Right lobe of liver (tissue), 6 donors: ENCODE measurements at regions not wholly inside any gene's neighbourhood (a gene's known extent, or its start where the extent isn't known, plus 50 kb on each side); places are given as distances from the start of the nearest gene placed in this dataset.

Source experiments
- ATAC-seq, 4 donors: fragments of 200-7000 bp; cut with Tn5 transposase; one replicate each; pipeline ENCODE4 v1.9.1; 2020; ENCODE audit warnings: mild to moderate bottlenecking in 4 of 4, moderate library complexity in 4 of 4
- DNase-seq, 3 donors: peaks; one replicate each; pipeline ENCODE4 v3.0.0-alpha.2; 2020
- H3K27ac ChIP-seq, 3 donors: fragments of 200-600 bp; one replicate each; pipeline ENCODE4 v1.8.0; 2022
- H3K27me3 ChIP-seq, 2 donors: fragments of 200-600 bp; one replicate each; pipeline ENCODE4 v1.8.0; 2022
- H3K36me3 ChIP-seq, 4 donors: fragments of 200-600 bp; sonication (generic) in 1 of 4; one replicate each; pipeline versions ENCODE4 v1.5.1 to v1.8.0; 2017 to 2022; ENCODE audit warnings: control low read depth in 1 of 4
- H3K4me1 ChIP-seq, 4 donors: fragments of 200-600 bp; sonication (generic) in 1 of 4; one replicate each; pipeline versions ENCODE4 v1.5.1 to v1.8.0; 2017 to 2022; ENCODE audit warnings: control low read depth in 1 of 4
- H3K4me3 ChIP-seq, 3 donors: fragments of 200-600 bp; one replicate each; pipeline ENCODE4 v1.8.0; 2022
- H3K9me3 ChIP-seq, 4 donors: fragments of 200-600 bp; sonication (generic) in 1 of 4; one replicate each; pipeline versions ENCODE4 v1.5.1 to v1.8.0; 2017 to 2022; ENCODE audit warnings: control low read depth in 1 of 4
- POLR2A ChIP-seq: fragments of 450-650 bp; IDR thresholded peaks from one replicate; pipeline ENCODE4 v1.6.1; 2017; ENCODE audit warnings: antibody characterized with exemption, mild to moderate bottlenecking
- WGBS: methylation state at CpG from one replicate; pipeline ENCODE4 v1.1.6; 2018; ENCODE audit warnings: low coverage, low lambda C conversion rate; ENCODE audit not compliant: insufficient coverage; ENCODE audit errors: missing lambda C conversion rate; 5-methylcytosine and 5-hydroxymethylcytosine counted together
- intact Hi-C, 2 donors: fragments of 100-400 bp; cut with DNase I; formaldehyde crosslinking; loops; one replicate each; pipeline versions ENCODE4 v1.11.2 to v1.14.1; 2022
- TF ChIP-seq, protein P1 (sequence below), 4 donors: fragments of 200-600 bp in 3 of 4; fragments of 450-650 bp in 1 of 4; IDR thresholded peaks; one replicate each; pipeline versions ENCODE4 v1.5.1 to v1.8.0; 2016 to 2022; ENCODE audit warnings: antibody characterized with exemption in 4 of 4, mild to moderate bottlenecking in 2 of 4
- donor health status: DM: no; HTN: yes; CAD: no.
- donor health status: DM: no; HTN: no; CAD: no.
- donor health status: DM: no; HTN: no; CAD: no.
- donor health status: DM: no; HTN: yes; CAD: no.
- donor health status: DM: no; HTN: yes; CAD: no.

DNA sequence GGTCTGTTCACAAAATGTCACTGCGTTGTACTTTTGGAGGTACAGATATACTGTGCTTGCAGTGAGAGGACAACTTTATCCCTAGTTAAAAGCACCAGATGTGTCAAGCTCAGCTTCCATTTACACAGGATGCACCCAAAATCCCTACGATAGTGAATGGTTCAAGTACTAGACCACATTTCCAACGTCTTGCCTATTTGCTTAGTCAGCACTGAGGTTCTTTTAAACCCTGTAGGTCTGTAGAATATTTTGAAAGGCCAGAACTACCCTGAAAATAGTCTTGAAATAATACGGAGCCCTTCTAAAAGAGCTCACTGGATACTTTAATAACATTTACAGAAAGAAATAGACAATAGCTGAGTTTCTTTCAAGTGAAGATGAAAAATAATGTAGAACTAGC lies 466.1 kb downstream of the FUT8 start:
- intact Hi-C loops, result no loop called here
- TF ChIP-seq, protein P1, sequence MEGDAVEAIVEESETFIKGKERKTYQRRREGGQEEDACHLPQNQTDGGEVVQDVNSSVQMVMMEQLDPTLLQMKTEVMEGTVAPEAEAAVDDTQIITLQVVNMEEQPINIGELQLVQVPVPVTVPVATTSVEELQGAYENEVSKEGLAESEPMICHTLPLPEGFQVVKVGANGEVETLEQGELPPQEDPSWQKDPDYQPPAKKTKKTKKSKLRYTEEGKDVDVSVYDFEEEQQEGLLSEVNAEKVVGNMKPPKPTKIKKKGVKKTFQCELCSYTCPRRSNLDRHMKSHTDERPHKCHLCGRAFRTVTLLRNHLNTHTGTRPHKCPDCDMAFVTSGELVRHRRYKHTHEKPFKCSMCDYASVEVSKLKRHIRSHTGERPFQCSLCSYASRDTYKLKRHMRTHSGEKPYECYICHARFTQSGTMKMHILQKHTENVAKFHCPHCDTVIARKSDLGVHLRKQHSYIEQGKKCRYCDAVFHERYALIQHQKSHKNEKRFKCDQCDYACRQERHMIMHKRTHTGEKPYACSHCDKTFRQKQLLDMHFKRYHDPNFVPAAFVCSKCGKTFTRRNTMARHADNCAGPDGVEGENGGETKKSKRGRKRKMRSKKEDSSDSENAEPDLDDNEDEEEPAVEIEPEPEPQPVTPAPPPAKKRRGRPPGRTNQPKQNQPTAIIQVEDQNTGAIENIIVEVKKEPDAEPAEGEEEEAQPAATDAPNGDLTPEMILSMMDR (IDR thresholded peaks at IDR 0.05), result no peak
- no peak for TF ChIP-seq POLR2A
- no peak overlapping the region for H3K27ac ChIP-seq
- no peaks in the 10 kb centered on the region for H3K9me3 ChIP-seq
- H3K4me3 ChIP-seq, result no peak overlapping the region
- H3K4me1 ChIP-seq, result no peaks in the 10 kb centered on the region
- no peaks in the 10 kb centered on the region for H3K27me3 ChIP-seq
- ATAC-seq, result no peak
- DNase-seq, result no peak
- 34% methylated on average over 4 of the region's 4 CpGs for WGBS
- no peaks in the 10 kb centered on the region for H3K36me3 ChIP-seq

DNA sequence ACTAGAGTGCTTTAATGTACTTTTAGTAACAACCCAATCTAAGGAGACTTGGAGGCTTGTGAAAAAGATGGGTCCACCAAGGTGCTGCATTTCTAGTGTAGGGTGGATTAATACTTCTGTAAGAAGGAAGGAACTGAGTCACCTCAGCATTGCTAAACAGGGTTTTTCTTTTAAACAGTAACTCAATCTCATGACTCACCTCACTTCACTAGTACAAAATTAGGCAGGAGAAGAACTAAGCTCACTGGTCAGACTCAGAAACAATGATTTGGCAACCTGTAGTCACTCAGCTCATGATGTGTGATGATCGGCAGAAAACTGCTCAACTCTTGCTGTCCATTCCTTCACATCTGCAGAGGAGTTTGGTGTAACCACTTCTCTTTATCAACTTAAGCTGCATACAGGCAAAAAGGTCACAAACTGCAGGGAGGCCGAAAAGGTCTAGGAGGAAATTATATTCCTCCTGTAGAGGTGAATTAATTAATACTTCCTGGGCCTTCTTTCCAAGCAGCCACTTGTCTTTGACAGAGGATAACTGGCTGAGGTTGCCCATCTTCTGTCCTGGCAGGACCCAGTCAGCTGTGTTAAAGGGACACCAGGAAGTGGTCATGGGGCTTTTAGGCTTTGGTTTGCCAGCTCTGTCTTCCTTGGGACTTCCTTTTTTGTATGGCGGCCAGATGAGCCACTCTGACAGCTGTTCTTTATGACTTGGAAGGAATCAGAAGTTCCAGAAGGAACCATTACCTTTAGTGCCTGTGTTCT lies 466.9 kb downstream of the FUT8 start:
- H3K4me3 ChIP-seq, result no peak overlapping the region
- H3K9me3 ChIP-seq, result no peaks in the 10 kb centered on the region
- no peaks in the 10 kb centered on the region for H3K36me3 ChIP-seq
- ATAC-seq (no peak), DNase-seq (no peak)
- H3K27ac ChIP-seq, result no peak overlapping the region
- H3K27me3 ChIP-seq, result no peaks in the 10 kb centered on the region
- intact Hi-C loops, result no loop called here
- TF ChIP-seq, protein P1 (IDR thresholded peaks at IDR 0.05), result no peak
- no peak for TF ChIP-seq POLR2A
- H3K4me1 ChIP-seq, result no peaks in the 10 kb centered on the region
- 42% methylated on average over 3 of the region's 3 CpGs for WGBS

DNA sequence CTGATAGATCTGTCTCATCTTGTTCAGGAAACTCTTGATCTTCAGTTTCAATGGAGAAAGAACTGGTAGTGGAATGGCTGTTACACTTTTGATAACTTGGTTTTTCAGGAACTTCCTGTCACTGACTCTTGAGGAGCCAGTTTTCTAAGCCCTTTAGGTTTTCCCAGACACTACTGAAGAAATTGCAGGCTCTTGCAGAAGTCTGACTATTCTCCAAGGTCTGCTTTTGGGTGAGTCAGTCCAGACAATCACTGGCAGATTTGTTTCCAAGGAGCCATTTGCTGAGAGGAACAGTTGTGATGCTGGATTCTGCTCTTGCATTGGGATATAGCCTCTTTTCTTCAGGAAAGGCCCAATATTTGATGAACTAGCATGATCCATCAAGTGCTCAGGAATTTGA lies 468.0 kb downstream of the FUT8 start:
- H3K27ac ChIP-seq, result no peak overlapping the region
- intact Hi-C loops, result no loop called here
- H3K4me3 ChIP-seq, result no peak overlapping the region
- H3K9me3 ChIP-seq, result no peaks in the 10 kb centered on the region
- H3K27me3 ChIP-seq, result no peaks in the 10 kb centered on the region
- H3K4me1 ChIP-seq, result no peaks in the 10 kb centered on the region
- no peak for ATAC-seq
- TF ChIP-seq POLR2A, result no peak
- TF ChIP-seq, protein P1 (IDR thresholded peaks at IDR 0.05), result no peak
- H3K36me3 ChIP-seq, result no peaks in the 10 kb centered on the region
- no peak for DNase-seq

DNA sequence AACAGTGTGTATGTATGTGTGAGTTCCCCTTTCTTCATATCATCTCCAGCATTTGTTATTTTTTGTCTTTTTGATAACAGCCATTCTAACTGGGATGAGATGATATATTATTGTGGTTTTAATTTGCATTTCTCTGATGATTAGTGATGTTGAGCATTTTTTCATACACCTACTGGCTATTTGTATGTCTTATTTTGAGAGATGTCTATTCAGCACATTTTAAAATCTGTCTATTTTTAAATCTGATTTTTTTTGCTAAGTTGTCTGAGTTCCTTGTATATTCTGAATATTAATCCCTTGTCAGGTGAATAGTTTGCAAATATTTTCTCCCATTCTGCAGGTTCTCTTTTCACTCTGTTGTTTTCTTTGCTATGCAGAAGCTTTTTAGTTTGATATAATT lies 469.1 kb downstream of the FUT8 start:
- intact Hi-C loops, result no loop called here
- H3K27me3 ChIP-seq, result no peaks in the 10 kb centered on the region
- no peaks in the 10 kb centered on the region for H3K36me3 ChIP-seq
- DNase-seq (no peak), ATAC-seq (no peak)
- H3K4me1 ChIP-seq, result no peaks in the 10 kb centered on the region
- H3K27ac ChIP-seq, result no peak overlapping the region
- H3K9me3 ChIP-seq, result no peaks in the 10 kb centered on the region
- TF ChIP-seq, protein P1 (IDR thresholded peaks at IDR 0.05), result no peak
- no peak for TF ChIP-seq POLR2A
- H3K4me3 ChIP-seq, result no peak overlapping the region

DNA sequence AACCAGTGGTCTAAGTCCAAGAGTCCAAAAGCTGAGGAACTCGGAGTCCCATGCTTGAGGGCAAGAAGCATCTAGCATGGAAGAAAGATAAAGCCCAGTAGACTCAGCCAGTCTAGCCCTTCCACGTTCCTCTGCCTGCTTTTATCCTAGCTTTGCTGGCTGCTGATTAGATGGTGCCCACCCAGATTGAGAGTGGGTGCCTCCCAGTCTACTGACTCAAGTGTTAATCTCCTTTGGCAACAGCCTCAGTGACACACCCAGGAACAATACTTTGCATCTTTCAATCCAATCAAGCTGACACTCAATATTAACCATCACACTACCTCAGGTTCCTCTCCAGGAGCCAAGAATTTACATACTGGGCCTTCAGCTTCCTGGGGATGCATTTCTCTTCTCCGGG lies 476.1 kb downstream of the FUT8 start:
- no peak for DNase-seq
- no peak for ATAC-seq
- no peak for TF ChIP-seq POLR2A
- TF ChIP-seq, protein P1 (IDR thresholded peaks at IDR 0.05), result no peak
- Histone ChIP-seq H3K4me3 (no peak overlapping the region), H3K36me3 (no peaks in the 10 kb centered on the region), H3K27ac (no peak overlapping the region), H3K4me1 (no peaks in the 10 kb centered on the region), H3K27me3 (no peaks in the 10 kb centered on the region), H3K9me3 (no peaks in the 10 kb centered on the region)
- WGBS, result 46% methylated on average over 3 of the region's 3 CpGs
- intact Hi-C loops, result no loop called here
